HG03442 (cell line): ENCODE measurements at regions not wholly inside any gene's neighbourhood (a gene's known extent, or its start where the extent isn't known, plus 50 kb on each side); places are given as distances from the start of the nearest gene placed in this dataset.
"Not testable (repeated sequence)": the region's sequence is repeated elsewhere in the genome, so short reads cannot be mapped to it uniquely, and the experiment has no call there.

Experiments used
- ATAC-seq: cut with Tn5 transposase; IDR thresholded peaks from one replicate; pipeline ENCODE4 v1.9.1; 2021; ENCODE audit warnings: mild to moderate bottlenecking, moderate library complexity; ENCODE audit not compliant: unreplicated experiment

- no peak for ATAC-seq
Observed at GRCh38 chr5:87756951-87757350, 344.2 kb upstream of the CCNH start.

- ATAC-seq = no peak
Observed at GRCh38 chr5:87755360-87755759, 342.6 kb upstream of the CCNH start.

GRCh38 chr5:87754009-87754757, 341.5 kb upstream of the CCNH start:
- no peak for ATAC-seq

- no peak for ATAC-seq
Observed at GRCh38 chr5:87752362-87752761, 339.6 kb upstream of the CCNH start.

GRCh38 chr5:87751824-87752223, 339.1 kb upstream of the CCNH start:
- ATAC-seq = no peak

GRCh38 chr5:87746891-87747377, 334.2 kb upstream of the CCNH start:
- no peak for ATAC-seq

GRCh38 chr5:87746341-87746740, 333.6 kb upstream of the CCNH start:
- no peak for ATAC-seq

- no peak for ATAC-seq
Observed at GRCh38 chr5:87741881-87742280, 329.2 kb upstream of the CCNH start.

GRCh38 chr5:87735923-87736322, 323.2 kb upstream of the CCNH start:
- ATAC-seq = no peak

GRCh38 chr5:87733897-87734296, 321.2 kb upstream of the CCNH start:
- no peak for ATAC-seq

GRCh38 chr5:87732875-87733768, 320.4 kb upstream of the CCNH start:
- no peak for ATAC-seq

- no peak for ATAC-seq
Observed at GRCh38 chr5:87729781-87730180, 317.1 kb upstream of the CCNH start.

- ATAC-seq = no peak
Observed at GRCh38 chr5:87722286-87722685, 309.6 kb upstream of the CCNH start.

- not testable (repeated sequence) for ATAC-seq
Observed at GRCh38 chr5:87718224-87718925, 305.6 kb upstream of the CCNH start.

GRCh38 chr5:87717761-87718160, 305.0 kb upstream of the CCNH start:
- no peak for ATAC-seq

- ATAC-seq = no peak
Observed at GRCh38 chr5:87705876-87706275, 293.1 kb upstream of the CCNH start.

GRCh38 chr5:87686975-87687374, 274.2 kb upstream of the CCNH start:
- ATAC-seq = peak; percentile 75

- no peak for ATAC-seq
Observed at GRCh38 chr5:87686018-87686417, 273.3 kb upstream of the CCNH start.

GRCh38 chr5:87674235-87674634, 261.5 kb upstream of the CCNH start:
- no peak for ATAC-seq

- ATAC-seq = no peak
Observed at GRCh38 chr5:87671146-87671545, 258.4 kb upstream of the CCNH start.

- no peak for ATAC-seq
Observed at GRCh38 chr5:87665166-87665565, 252.4 kb upstream of the CCNH start.
